UCSD-AML1 (cell line): ENCODE measurements at regions not wholly inside any gene's neighbourhood (a gene's known extent, or its start where the extent isn't known, plus 50 kb on each side); places are given as distances from the start of the nearest gene placed in this dataset.
"Not testable (repeated sequence)": the region's sequence is repeated elsewhere in the genome, so short reads cannot be mapped to it uniquely, and the experiment has no call there.

Source experiments
- DNase-seq: peaks from one replicate; lab custom pipeline; 2025; ENCODE audit not compliant: unreplicated experiment; lab: John Stamatoyannopoulos, UW

GRCh38 chr10:78600121-78600665, 468.6 kb upstream of the ZMIZ1 start:
- no peak for DNase-seq

GRCh38 chr10:78600740-78601139, 468.0 kb upstream of the ZMIZ1 start:
- no peak for DNase-seq

GRCh38 chr10:78602201-78602932, 466.4 kb upstream of the ZMIZ1 start:
- no peak for DNase-seq

- DNase-seq = no peak
These were observed 464.5 kb upstream of the ZMIZ1 start for GRCh38 chr10:78604286-78604685.

GRCh38 chr10:78604721-78605120, 464.0 kb upstream of the ZMIZ1 start:
- DNase-seq = no peak

GRCh38 chr10:78605800-78606350, 462.9 kb upstream of the ZMIZ1 start:
- DNase-seq = no peak

GRCh38 chr10:78606766-78607165, 462.0 kb upstream of the ZMIZ1 start:
- not testable (repeated sequence) for DNase-seq

GRCh38 chr10:78609976-78610375, 458.8 kb upstream of the ZMIZ1 start:
- no peak for DNase-seq

GRCh38 chr10:78613132-78613531, 455.6 kb upstream of the ZMIZ1 start:
- no peak for DNase-seq

- DNase-seq = no peak
These were observed 454.5 kb upstream of the ZMIZ1 start for GRCh38 chr10:78614267-78614666.

- no peak for DNase-seq
These were observed 454.0 kb upstream of the ZMIZ1 start for GRCh38 chr10:78614744-78615143.

- no peak for DNase-seq
These were observed 452.6 kb upstream of the ZMIZ1 start for GRCh38 chr10:78616125-78616695.

- DNase-seq = no peak
These were observed 451.7 kb upstream of the ZMIZ1 start for GRCh38 chr10:78617115-78617514.

- DNase-seq = no peak
These were observed 451.1 kb upstream of the ZMIZ1 start for GRCh38 chr10:78617631-78618030.

- no peak for DNase-seq
These were observed 450.7 kb upstream of the ZMIZ1 start for GRCh38 chr10:78618050-78618449.

- no peak for DNase-seq
These were observed 449.5 kb upstream of the ZMIZ1 start for GRCh38 chr10:78619115-78619851.

- DNase-seq = no peak
These were observed 448.9 kb upstream of the ZMIZ1 start for GRCh38 chr10:78619896-78620295.

- DNase-seq = no peak
These were observed 447.6 kb upstream of the ZMIZ1 start for GRCh38 chr10:78620985-78621799.

GRCh38 chr10:78623578-78624215, 445.1 kb upstream of the ZMIZ1 start:
- DNase-seq = no peak

- DNase-seq = no peak
These were observed 444.0 kb upstream of the ZMIZ1 start for GRCh38 chr10:78624791-78625190.
